ENCODE measurements at regions not wholly inside any gene's neighbourhood (a gene's known extent, or its start where the extent isn't known, plus 50 kb on each side); places are given as distances from the start of the nearest gene placed in this dataset.

DNA sequence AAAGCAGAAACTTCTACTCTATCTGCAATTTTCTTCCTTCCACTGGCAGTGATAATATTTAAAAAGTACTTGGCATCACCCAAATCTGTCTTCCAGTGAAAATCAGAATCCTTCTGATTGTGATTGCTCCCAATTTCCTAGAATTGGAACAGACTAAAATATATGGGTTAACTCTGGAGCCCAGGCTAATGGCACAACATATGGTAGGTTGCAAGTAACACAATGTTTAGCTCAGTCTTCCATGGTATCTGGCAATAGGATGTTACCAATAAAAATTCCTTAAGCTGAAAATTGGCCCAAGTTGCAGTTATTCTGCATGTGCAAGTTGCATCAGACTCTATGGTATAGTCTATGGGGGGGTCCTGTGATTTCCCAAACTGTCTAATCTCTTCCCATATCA lies 273.5 kb upstream of the ADAMTS9 start:
- TF ChIP-seq LEF1 (IDR thresholded peaks at IDR 0.05; ENCODE audit: borderline replicate concordance) = no peak
- TF ChIP-seq, protein P1, sequence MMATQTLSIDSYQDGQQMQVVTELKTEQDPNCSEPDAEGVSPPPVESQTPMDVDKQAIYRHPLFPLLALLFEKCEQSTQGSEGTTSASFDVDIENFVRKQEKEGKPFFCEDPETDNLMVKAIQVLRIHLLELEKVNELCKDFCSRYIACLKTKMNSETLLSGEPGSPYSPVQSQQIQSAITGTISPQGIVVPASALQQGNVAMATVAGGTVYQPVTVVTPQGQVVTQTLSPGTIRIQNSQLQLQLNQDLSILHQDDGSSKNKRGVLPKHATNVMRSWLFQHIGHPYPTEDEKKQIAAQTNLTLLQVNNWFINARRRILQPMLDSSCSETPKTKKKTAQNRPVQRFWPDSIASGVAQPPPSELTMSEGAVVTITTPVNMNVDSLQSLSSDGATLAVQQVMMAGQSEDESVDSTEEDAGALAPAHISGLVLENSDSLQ (IDR thresholded peaks at IDR 0.05) = no peak
- no peak for TF ChIP-seq FOXA1 (IDR thresholded peaks at IDR 0.05)
- no peak for TF ChIP-seq NFRKB (IDR thresholded peaks at IDR 0.05)
- TF ChIP-seq SUZ12 (IDR thresholded peaks at IDR 0.05) = no peak
- TF ChIP-seq L3MBTL2 (conservative IDR thresholded peaks at IDR 0.05) = no peak
- no peak for TF ChIP-seq FOXM1 (IDR thresholded peaks at IDR 0.05; ENCODE audit: borderline replicate concordance)
- no peak for TF ChIP-seq CTBP1 (IDR thresholded peaks at IDR 0.05; ENCODE audit: borderline replicate concordance)

Measured in HEK293T (cell line).